KMS-11 (cell line): ENCODE measurements at regions not wholly inside any gene's neighbourhood (a gene's known extent, or its start where the extent isn't known, plus 50 kb on each side); places are given as distances from the start of the nearest gene placed in this dataset.

Experiments
- H2AFZ ChIP-seq: fragments of 200-600 bp; sonication (generic); 2 replicates; pipeline ENCODE4 v1.6.1; 2016; ENCODE audit warnings: antibody characterized with exemption, mixed run types, low read depth
- H3K27ac ChIP-seq: fragments of 200-600 bp; sonication (generic); 2 replicates; pipeline ENCODE4 v1.6.1; 2016; ENCODE audit warnings: mild to moderate bottlenecking, mixed run types
- H3K27me3 ChIP-seq: fragments of 200-600 bp; sonication (generic); 2 replicates; pipeline ENCODE4 v1.6.1; 2017; ENCODE audit warnings: mild to moderate bottlenecking, low read depth, mixed run types, moderate library complexity; ENCODE audit not compliant: insufficient read depth
- H3K36me3 ChIP-seq: fragments of 200-600 bp; sonication (generic); 2 replicates; pipeline ENCODE4 v1.6.1; 2017; ENCODE audit warnings: mild to moderate bottlenecking, mixed run types; ENCODE audit not compliant: insufficient read depth
- H3K4me1 ChIP-seq: fragments of 200-600 bp; sonication (generic); 2 replicates; pipeline ENCODE4 v1.6.1; 2016; ENCODE audit warnings: mild to moderate bottlenecking, low read depth, mixed run types; ENCODE audit not compliant: poor library complexity, severe bottlenecking
- H3K4me2 ChIP-seq: fragments of 200-600 bp; sonication (generic); 2 replicates; pipeline ENCODE4 v1.7.0; 2016; ENCODE audit warnings: mild to moderate bottlenecking, mixed run types
- H3K4me3 ChIP-seq: fragments of 200-600 bp; sonication (generic); IDR thresholded peaks from 2 replicates; pipeline ENCODE4 v1.6.1; 2017; ENCODE audit warnings: low read depth, low read length, mixed read lengths; ENCODE audit not compliant: insufficient read depth
- H3K79me2 ChIP-seq: fragments of 200-600 bp; sonication (generic); 2 replicates; pipeline ENCODE4 v1.6.1; 2016; ENCODE audit warnings: low read depth, mixed run types; ENCODE audit not compliant: insufficient read depth
- H3K9ac ChIP-seq: fragments of 200-600 bp; sonication (generic); 2 replicates; pipeline ENCODE4 v1.6.1; 2016; ENCODE audit warnings: mild to moderate bottlenecking, mixed run types
- H4K20me1 ChIP-seq: fragments of 200-600 bp; sonication (generic); 2 replicates; pipeline ENCODE4 v1.6.1; 2016; ENCODE audit warnings: mild to moderate bottlenecking, mixed run types; ENCODE audit not compliant: insufficient read depth
- CTCF ChIP-seq: fragments of 200-600 bp; sonication (generic); conservative IDR thresholded peaks from 2 replicates; pipeline ENCODE4 v1.6.1; 2017; ENCODE audit warnings: low read depth, mild to moderate bottlenecking, antibody characterized with exemption, low read length, moderate library complexity, mixed read lengths

DNA sequence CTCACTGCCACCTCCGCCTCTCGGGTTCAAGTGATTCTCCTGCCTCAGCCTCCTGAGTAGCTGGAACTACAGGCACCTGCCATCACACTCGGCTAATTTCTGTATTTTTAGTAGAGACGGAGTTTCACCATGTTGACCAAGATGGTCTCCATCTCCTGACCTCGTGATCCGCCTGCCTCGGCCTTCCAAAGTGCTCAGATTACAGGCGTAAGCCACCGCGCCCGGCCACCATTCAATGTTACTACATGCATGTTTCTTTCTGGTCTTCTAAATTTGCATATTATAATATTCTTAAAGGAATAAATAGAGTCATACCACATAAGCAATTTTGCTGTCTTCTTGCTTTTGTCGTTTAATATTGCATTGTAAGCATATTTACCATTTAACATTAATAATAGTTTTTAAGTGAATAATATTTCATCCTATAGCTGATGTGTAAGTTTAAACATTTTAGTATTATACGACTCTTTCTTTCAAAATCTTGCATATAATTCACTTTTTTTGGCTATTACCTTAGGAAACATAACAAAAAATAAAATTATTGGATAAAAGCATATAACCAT, 1270.4 kb downstream of the ADGRL3 start:
- Histone ChIP-seq H3K27me3 (no peaks in the 10 kb centered on the region), H3K4me1 (no peaks in the 10 kb centered on the region), H3K27ac (no peak overlapping the region), H3K79me2 (no peaks in the 10 kb centered on the region), H3K4me3 (no peak overlapping the region), H4K20me1 (no peaks in the 10 kb centered on the region), H2AFZ (no peak overlapping the region), H3K36me3 (no peaks in the 10 kb centered on the region), H3K9ac (no peak overlapping the region), H3K4me2 (no peak overlapping the region)
- TF ChIP-seq CTCF: no peak

- Histone ChIP-seq H3K4me1 (no peaks in the 10 kb centered on the region), H3K4me2 (no peak overlapping the region)
- TF ChIP-seq CTCF: no peak
These were observed 1269.9 kb downstream of the ADGRL3 start for GRCh38 chr4:62470020-62470419.

GRCh38 chr4:62461961-62462360, 1261.8 kb downstream of the ADGRL3 start:
- no peaks in the 10 kb centered on the region for H3K4me1 ChIP-seq
- no peaks in the 10 kb centered on the region for H3K36me3 ChIP-seq
- TF ChIP-seq CTCF: no peak
- H3K4me2 ChIP-seq: no peak overlapping the region
- H3K27me3 ChIP-seq: no peaks in the 10 kb centered on the region
- H4K20me1 ChIP-seq: no peaks in the 10 kb centered on the region
- no peak overlapping the region for H3K9ac ChIP-seq
- H3K27ac ChIP-seq: no peak overlapping the region
- H3K79me2 ChIP-seq: no peaks in the 10 kb centered on the region
- H3K4me3 ChIP-seq: no peak overlapping the region
- H2AFZ ChIP-seq: no peak overlapping the region

More at GRCh38 chr4:62470020-62470419, 1269.9 kb downstream of the ADGRL3 start:
- H3K27ac ChIP-seq: no peak overlapping the region
- H3K36me3 ChIP-seq: no peaks in the 10 kb centered on the region
- H3K27me3 ChIP-seq: no peaks in the 10 kb centered on the region
- H3K79me2 ChIP-seq: no peaks in the 10 kb centered on the region
- no peak overlapping the region for H3K4me3 ChIP-seq
- H4K20me1 ChIP-seq: no peaks in the 10 kb centered on the region
- no peak overlapping the region for H3K9ac ChIP-seq
- no peak overlapping the region for H2AFZ ChIP-seq

DNA sequence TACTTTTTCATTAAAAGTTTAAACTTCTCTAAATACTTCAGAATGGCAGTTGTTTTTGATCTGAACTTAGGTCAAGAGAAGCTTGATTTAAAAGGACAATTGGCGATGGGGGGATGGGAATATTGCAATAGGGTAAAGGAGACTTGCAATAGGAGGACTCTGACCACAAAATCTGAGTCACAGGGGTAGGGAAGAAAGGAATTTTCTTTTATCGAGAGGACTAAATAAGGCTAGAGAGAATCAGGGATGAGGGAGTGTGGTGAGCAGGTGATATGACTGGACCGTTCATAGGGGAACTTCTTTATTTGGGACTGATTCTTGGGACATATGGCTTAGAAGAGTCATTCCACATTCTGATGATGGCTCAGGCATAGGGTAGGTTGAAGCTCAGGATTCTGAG, 1260.2 kb downstream of the ADGRL3 start:
- no peak overlapping the region for H2AFZ ChIP-seq
- no peak overlapping the region for H3K4me2 ChIP-seq

More for the DNA sequence above, 1260.2 kb downstream of the ADGRL3 start:
- no peaks in the 10 kb centered on the region for H3K27me3 ChIP-seq
- H3K36me3 ChIP-seq: no peaks in the 10 kb centered on the region
- no peaks in the 10 kb centered on the region for H3K79me2 ChIP-seq
- H3K4me3 ChIP-seq: no peak overlapping the region
- H3K4me1 ChIP-seq: no peaks in the 10 kb centered on the region
- H3K9ac ChIP-seq: no peak overlapping the region
- H4K20me1 ChIP-seq: no peaks in the 10 kb centered on the region
- H3K27ac ChIP-seq: no peak overlapping the region
- TF ChIP-seq CTCF: no peak
